HCT116 (cell line): ENCODE measurements at regions not wholly inside any gene's neighbourhood (a gene's known extent, or its start where the extent isn't known, plus 50 kb on each side); places are given as distances from the start of the nearest gene placed in this dataset.

ENCODE experiments used
- ATAC-seq: fragments of 200-7000 bp; cut with Tn5 transposase; 2 replicates; pipeline ENCODE4 v1.9.1; 2020; ENCODE audit warnings: mild to moderate bottlenecking, moderate library complexity
- BruUV-seq: library from RNA; stranded (reverse); fragments of 400-500 nt; replicated peaks from 2 replicates; lab custom pipeline; 2021; lab: Mats Ljungman, UMichigan
- CTCF ChIA-PET: fragments of 300-600 bp; sonication (Branson Sonifier 250); formaldehyde crosslinking; loops from one replicate; lab custom pipeline; 2021; ENCODE audit warnings: antibody characterized with exemption; lab: Charles Lee
- POLR2A ChIA-PET: fragments of 300-600, 350-600 bp; sonication (Branson Sonifier 250); formaldehyde crosslinking; loops from one replicate; lab custom pipeline; 2021; ENCODE audit warnings: antibody characterized with exemption; lab: Charles Lee
- RAD21 ChIA-PET, 2 experiments: fragments of 300-600 bp; sonication (Branson Sonifier 250); formaldehyde crosslinking; loops; one replicate each; lab custom pipeline; 2023; ENCODE audit warnings: low total read pairs in 2 of 2; ENCODE audit not compliant: uncharacterized antibody in 2 of 2, unreplicated experiment in 2 of 2, low non-redundant PET in 1 of 2; lab: Charles Lee
- DNase-seq: peaks from one replicate; pipeline ENCODE4 v3.0.0-alpha.2; 2010; ENCODE audit warnings: low read depth, low spot score
- H2AFZ ChIP-seq: fragments of 200-600 bp; shearing (Covaris generic), sonication (generic); 2 replicates; pipeline ENCODE4 v1.6.1; 2017; ENCODE audit warnings: low read depth, mixed run types, mixed read lengths, antibody characterized with exemption, low read length; ENCODE audit not compliant: poor library complexity, severe bottlenecking
- H3K27ac ChIP-seq: 2 replicates; pipeline ENCODE4 v1.5.1; 2012; ENCODE audit warnings: low read depth, low read length
- H3K27me3 ChIP-seq: fragments of 200-600 bp; sonication (generic); 2 replicates; pipeline ENCODE4 v1.6.1; 2016; ENCODE audit warnings: mixed run types, low read length, mixed read lengths; ENCODE audit not compliant: insufficient read depth
- H3K36me3 ChIP-seq, 2 experiments: fragments of 200-500 bp in 1 of 2; fragments of 200-600 bp in 1 of 2; sonication (Bioruptor generic) in 1 of 2; sonication (generic) in 1 of 2; 2 replicates each; pipeline versions ENCODE4 v1.5.1 to v1.6.1; 2014 to 2016; ENCODE audit warnings: low read length in 2 of 2, inconsistent platforms in 1 of 2, mixed read lengths in 1 of 2, mixed run types in 1 of 2; ENCODE audit not compliant: insufficient read depth in 2 of 2, control insufficient read depth in 1 of 2
- H3K4me1 ChIP-seq, 2 experiments: fragments of 200-600 bp in 1 of 2; sonication (generic) in 1 of 2; 2 replicates each; pipeline versions ENCODE4 v1.5.1 to v1.6.1; 2012 to 2017; ENCODE audit warnings: low read length in 2 of 2, inconsistent platforms in 1 of 2, mild to moderate bottlenecking in 1 of 2, mixed read lengths in 1 of 2, mixed run types in 1 of 2, moderate library complexity in 1 of 2; ENCODE audit not compliant: insufficient read depth in 2 of 2, control insufficient read depth in 1 of 2
- H3K4me2 ChIP-seq: fragments of 200-600 bp; sonication (generic); 2 replicates; pipeline ENCODE4 v1.6.1; 2017; ENCODE audit warnings: mixed run types, low read length, mixed read lengths
- H3K4me3 ChIP-seq, 2 experiments: fragments of 200-600 bp in 1 of 2; sonication (generic) in 1 of 2; replicated peaks in 1 of 2; 2 replicates each; pipeline ENCODE4 v1.5.1; 2011 to 2016; ENCODE audit warnings: low read length in 2 of 2, control low read depth in 1 of 2, low read depth in 1 of 2, mild to moderate bottlenecking in 1 of 2, mixed read lengths in 1 of 2, mixed run types in 1 of 2
- H3K79me2 ChIP-seq: fragments of 200-600 bp; sonication (generic); 2 replicates; pipeline ENCODE4 v1.6.1; 2017; ENCODE audit warnings: mild to moderate bottlenecking, mixed run types, low read length, moderate library complexity, mixed read lengths; ENCODE audit not compliant: insufficient read depth
- H3K9ac ChIP-seq: fragments of 200-600 bp; sonication (generic); 2 replicates; pipeline ENCODE4 v1.6.1; 2016; ENCODE audit warnings: low read length, mixed read lengths
- H3K9me2 ChIP-seq: fragments of 200-600 bp; sonication (generic), shearing (Covaris generic); 2 replicates; pipeline ENCODE4 v1.6.1; 2017; ENCODE audit warnings: mixed run types, mild to moderate bottlenecking, moderate library complexity; ENCODE audit not compliant: insufficient read depth
- H3K9me3 ChIP-seq, 2 experiments: fragments of 200-500 bp in 1 of 2; fragments of 200-600 bp in 1 of 2; sonication (Bioruptor generic) in 1 of 2; sonication (generic) in 1 of 2; 2 replicates each; pipeline ENCODE4 v1.6.1; 2014 to 2017; ENCODE audit warnings: low read length in 2 of 2, mixed read lengths in 2 of 2, inconsistent platforms in 1 of 2, low read depth in 1 of 2, mild to moderate bottlenecking in 1 of 2, mixed run types in 1 of 2, moderate library complexity in 1 of 2; ENCODE audit not compliant: control insufficient read depth in 1 of 2, insufficient read depth in 1 of 2
- H4K20me1 ChIP-seq: fragments of 200-600 bp; sonication (generic), shearing (Covaris generic); 2 replicates; pipeline ENCODE4 v1.6.1; 2017; ENCODE audit warnings: mixed run types, mild to moderate bottlenecking, moderate library complexity; ENCODE audit not compliant: insufficient read depth
- CBX3 ChIP-seq: IDR thresholded peaks from 2 replicates; pipeline ENCODE4 v1.6.1; 2012; ENCODE audit warnings: low read depth
- CEBPB ChIP-seq: IDR thresholded peaks from 2 replicates; pipeline ENCODE4 v1.6.1; 2012; ENCODE audit warnings: low read depth
- CTCF ChIP-seq, 3 experiments: fragments of 200-600 bp in 1 of 3; sonication (generic) in 1 of 3; IDR thresholded peaks in 2 of 3; conservative IDR thresholded peaks in 1 of 3; 2 replicates each; pipeline ENCODE4 v1.5.1; 2012 to 2017; ENCODE audit warnings: low read depth in 2 of 3, low read length in 2 of 3, antibody characterized with exemption in 1 of 3, borderline replicate concordance in 1 of 3, control low read depth in 1 of 3, mild to moderate bottlenecking in 1 of 3, mixed read lengths in 1 of 3, mixed run types in 1 of 3, moderate library complexity in 1 of 3; ENCODE audit not compliant: insufficient read depth in 1 of 3
- ELF1 ChIP-seq: IDR thresholded peaks from 2 replicates; pipeline ENCODE4 v1.6.1; 2012; ENCODE audit warnings: low read depth, borderline replicate concordance
- EZH2 ChIP-seq: fragments of 200-600 bp; sonication (generic); IDR thresholded peaks from 2 replicates; pipeline ENCODE4 v1.6.1; 2017; ENCODE audit warnings: antibody characterized with exemption, mixed run types
- FOSL1 ChIP-seq: IDR thresholded peaks from 2 replicates; pipeline ENCODE4 v1.6.1; 2012; ENCODE audit warnings: low read depth
- POLR2AphosphoS5 ChIP-seq: IDR thresholded peaks from 2 replicates; pipeline ENCODE4 v1.6.1; 2011; ENCODE audit warnings: mild to moderate bottlenecking, low read depth, low read length, moderate library complexity
- RAD21 ChIP-seq: IDR thresholded peaks from 2 replicates; pipeline ENCODE4 v1.6.1; 2012; ENCODE audit warnings: low read depth, mild to moderate bottlenecking
- REST ChIP-seq: IDR thresholded peaks from 2 replicates; pipeline ENCODE4 v1.6.1; 2012; ENCODE audit warnings: low read depth
- SP1 ChIP-seq: IDR thresholded peaks from 2 replicates; pipeline ENCODE4 v1.6.1; 2012; ENCODE audit warnings: low read depth
- TCF7L2 ChIP-seq: IDR thresholded peaks from 2 replicates; pipeline ENCODE4 v1.7.0; 2011; ENCODE audit warnings: borderline replicate concordance, inconsistent platforms; ENCODE audit not compliant: insufficient read depth, insufficient read length; ENCODE audit errors: extremely low read depth
- YY1 ChIP-seq: IDR thresholded peaks from 2 replicates; pipeline ENCODE4 v1.6.1; 2011; ENCODE audit warnings: low read length, low read depth, moderate library complexity, mild to moderate bottlenecking; ENCODE audit not compliant: insufficient replicate concordance; ENCODE audit errors: extremely low read depth
- ZFX ChIP-seq: fragments of 450-650 bp; IDR thresholded peaks from 2 replicates; pipeline ENCODE4 v1.6.1; 2017
- intact Hi-C: fragments of 100-400 bp; cut with micrococcal nuclease; formaldehyde crosslinking; loops from 2 replicates; pipeline ENCODE4 v1.10.0; 2022

GRCh38 chr19:46946611-46947238 lies 72.9 kb upstream of the NPAS1 start:
- no peak for ATAC-seq
- Histone ChIP-seq H3K36me3 (0 out of 4 replicates have a peak, but pooled peaks cover 0 to 2% of the 10 kb centered on the region in 2 experiments), H3K4me3 (no peak overlapping the region), H3K27ac (no peak overlapping the region), H3K27me3 (no peaks in the 10 kb centered on the region), H3K9me2 (no peaks in the 10 kb centered on the region), H3K79me2 (peaks cover 49% of the 10 kb centered on the region), H3K4me1 (peaks cover 9 to 22% of the 10 kb centered on the region in 2 experiments), H2AFZ (no peak overlapping the region), H3K9me3 (no peaks in the 10 kb centered on the region), H3K9ac (no peak overlapping the region), H4K20me1 (no peaks in the 10 kb centered on the region), H3K4me2 (no peak overlapping the region)
- ChIA-PET POLR2A (no interaction called here), CTCF (no interaction called here), RAD21 (no interaction called here)
- BruUV-seq, result no TSS peak
- TF ChIP-seq ZFX, result no peak
- no peak for TF ChIP-seq ELF1
- TF ChIP-seq YY1, result no peak
- TF ChIP-seq CTCF (IDR thresholded peaks at IDR 0.05 in 2 of 3, conservative IDR thresholded peaks at IDR 0.05 in 1 of 3; ENCODE audit: borderline replicate concordance in 1 of 3, insufficient read depth in 1 of 3, low read depth in 2 of 3, low read length in 2 of 3), result no peak
- no peak for TF ChIP-seq CBX3
- TF ChIP-seq POLR2AphosphoS5, result no peak
- TF ChIP-seq RAD21, result no peak
- TF ChIP-seq FOSL1, result no peak
- TF ChIP-seq SP1, result no peak
- no peak for TF ChIP-seq TCF7L2
- no peak for TF ChIP-seq REST
- TF ChIP-seq EZH2, result no peak
- TF ChIP-seq CEBPB, result no peak
- intact Hi-C loops, result no loop called here
- DNase-seq, result no peak
